ENCODE measurements at regions not wholly inside any gene's neighbourhood (a gene's known extent, or its start where the extent isn't known, plus 50 kb on each side); places are given as distances from the start of the nearest gene placed in this dataset.

DNA sequence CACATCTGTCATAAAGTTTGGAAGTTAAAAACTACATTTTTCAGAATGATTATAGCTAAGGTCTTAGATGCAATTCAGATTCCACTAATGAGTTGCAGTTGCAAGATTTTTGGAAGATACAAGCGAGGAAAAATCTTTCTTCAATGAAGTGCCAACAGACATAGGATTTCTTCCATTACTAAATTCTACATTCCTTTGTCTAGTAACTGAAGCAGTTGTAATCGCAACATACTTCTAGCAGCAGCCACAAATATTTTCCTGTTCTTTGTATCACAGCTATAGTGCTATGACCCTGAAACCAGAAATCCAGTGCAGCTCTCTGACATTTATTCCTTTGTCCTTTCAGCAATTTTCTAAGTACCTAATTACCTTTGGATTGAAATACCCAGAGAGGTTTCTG, 225.2 kb upstream of the SLIT2 start:
- TF ChIP-seq POLR2AphosphoS5 (IDR thresholded peaks at IDR 0.05; ENCODE audit: low read depth, low read length) (no peak), SIN3A (IDR thresholded peaks at IDR 0.05; ENCODE audit: borderline replicate concordance, insufficient read depth, low read length) (no peak)
- TF ChIP-seq, protein P1, sequence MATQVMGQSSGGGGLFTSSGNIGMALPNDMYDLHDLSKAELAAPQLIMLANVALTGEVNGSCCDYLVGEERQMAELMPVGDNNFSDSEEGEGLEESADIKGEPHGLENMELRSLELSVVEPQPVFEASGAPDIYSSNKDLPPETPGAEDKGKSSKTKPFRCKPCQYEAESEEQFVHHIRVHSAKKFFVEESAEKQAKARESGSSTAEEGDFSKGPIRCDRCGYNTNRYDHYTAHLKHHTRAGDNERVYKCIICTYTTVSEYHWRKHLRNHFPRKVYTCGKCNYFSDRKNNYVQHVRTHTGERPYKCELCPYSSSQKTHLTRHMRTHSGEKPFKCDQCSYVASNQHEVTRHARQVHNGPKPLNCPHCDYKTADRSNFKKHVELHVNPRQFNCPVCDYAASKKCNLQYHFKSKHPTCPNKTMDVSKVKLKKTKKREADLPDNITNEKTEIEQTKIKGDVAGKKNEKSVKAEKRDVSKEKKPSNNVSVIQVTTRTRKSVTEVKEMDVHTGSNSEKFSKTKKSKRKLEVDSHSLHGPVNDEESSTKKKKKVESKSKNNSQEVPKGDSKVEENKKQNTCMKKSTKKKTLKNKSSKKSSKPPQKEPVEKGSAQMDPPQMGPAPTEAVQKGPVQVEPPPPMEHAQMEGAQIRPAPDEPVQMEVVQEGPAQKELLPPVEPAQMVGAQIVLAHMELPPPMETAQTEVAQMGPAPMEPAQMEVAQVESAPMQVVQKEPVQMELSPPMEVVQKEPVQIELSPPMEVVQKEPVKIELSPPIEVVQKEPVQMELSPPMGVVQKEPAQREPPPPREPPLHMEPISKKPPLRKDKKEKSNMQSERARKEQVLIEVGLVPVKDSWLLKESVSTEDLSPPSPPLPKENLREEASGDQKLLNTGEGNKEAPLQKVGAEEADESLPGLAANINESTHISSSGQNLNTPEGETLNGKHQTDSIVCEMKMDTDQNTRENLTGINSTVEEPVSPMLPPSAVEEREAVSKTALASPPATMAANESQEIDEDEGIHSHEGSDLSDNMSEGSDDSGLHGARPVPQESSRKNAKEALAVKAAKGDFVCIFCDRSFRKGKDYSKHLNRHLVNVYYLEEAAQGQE (IDR thresholded peaks at IDR 0.05; ENCODE audit: insufficient read depth in 1 of 2, low read depth in 2 of 2, low read length in 2 of 2), result no peak

Measured in PFSK-1 (cell line).